Adrenal gland (tissue), 9 donors: ENCODE measurements at regions not wholly inside any gene's neighbourhood (a gene's known extent, or its start where the extent isn't known, plus 50 kb on each side); places are given as distances from the start of the nearest gene placed in this dataset.
A peak's percentile ranks its signal among the peaks of the same experiment; 100 is the strongest.

Experiments used
- DNase-seq, 7 donors: peaks; one replicate each; pipeline ENCODE4 v3.0.0-alpha.2; 2019 to 2020
- H3K27ac ChIP-seq, 5 donors: fragments of 200-600 bp; sonication (generic) in 4 of 5; 1 replicate in 3 of 5; 2 replicates in 2 of 5; pipeline versions ENCODE4 v1.5.1 to v1.8.0; 2016 to 2020; ENCODE audit warnings: mild to moderate bottlenecking in 1 of 5
- H3K27me3 ChIP-seq: fragments of 200-600 bp; 2 replicates; pipeline ENCODE4 v1.8.0; 2021
- H3K36me3 ChIP-seq, 2 donors: fragments of 200-600 bp; replicated peaks in 1 of 2; 1 replicate in 1 of 2; 2 replicates in 1 of 2; pipeline versions ENCODE4 v1.5.1 to v1.8.0; 2018 to 2022
- H3K4me1 ChIP-seq, 2 donors: fragments of 200-600 bp; replicated peaks in 1 of 2; 1 replicate in 1 of 2; 2 replicates in 1 of 2; pipeline versions ENCODE4 v1.5.1 to v1.8.0; 2018 to 2021
- H3K4me3 ChIP-seq, 4 donors: fragments of 200-600 bp; sonication (generic) in 3 of 4; one replicate each; pipeline ENCODE4 v1.5.1; 2016 to 2018
- H3K9me3 ChIP-seq, 3 donors: fragments of 200-600 bp; sonication (generic) in 1 of 3; replicated peaks in 1 of 3; 1 replicate in 2 of 3; 2 replicates in 1 of 3; pipeline versions ENCODE4 v1.5.1 to v1.8.0; 2016 to 2021
- CTCF ChIP-seq, 6 experiments: fragments of 450-650 bp in 4 of 6; fragments of 200-600 bp in 2 of 6; sonication (generic) in 1 of 6; IDR thresholded peaks; 1 replicate in 5 of 6; 2 replicates in 1 of 6; pipeline versions ENCODE4 v1.5.1 to v1.8.0; 2016 to 2021; ENCODE audit warnings: antibody characterized with exemption in 6 of 6, mild to moderate bottlenecking in 2 of 6, moderate library complexity in 1 of 6
- POLR2A ChIP-seq, 2 donors: fragments of 450-650 bp; IDR thresholded peaks; one replicate each; pipeline ENCODE4 v1.6.1; 2017; ENCODE audit warnings: antibody characterized with exemption in 2 of 2, mild to moderate bottlenecking in 2 of 2, moderate library complexity in 1 of 2
- WGBS, 4 donors: extraction: QIAGEN DNeasy Blood & Tissue Kit in 2 of 4; methylation state at CpG; one replicate each; pipeline versions ENCODE4 v1.1.5 to v1.1.7; 2013 to 2017; 5-methylcytosine and 5-hydroxymethylcytosine counted together
- intact Hi-C, 2 donors: fragments of 100-400 bp; cut with DNase I; formaldehyde crosslinking; loops; one replicate each; pipeline versions ENCODE4 v1.14.1 to v1.15.0; 2022 to 2023
- donor health status: healthy with polysubstance abuse.
- donor health status: Bipolar disorder and iron deficiency.
- donor health status: DM: yes; HTN: yes; CAD: no.
- donor health status: DM: no; HTN: no; CAD: no.
- donor health status: DM: no; HTN: no; CAD: no.

DNA sequence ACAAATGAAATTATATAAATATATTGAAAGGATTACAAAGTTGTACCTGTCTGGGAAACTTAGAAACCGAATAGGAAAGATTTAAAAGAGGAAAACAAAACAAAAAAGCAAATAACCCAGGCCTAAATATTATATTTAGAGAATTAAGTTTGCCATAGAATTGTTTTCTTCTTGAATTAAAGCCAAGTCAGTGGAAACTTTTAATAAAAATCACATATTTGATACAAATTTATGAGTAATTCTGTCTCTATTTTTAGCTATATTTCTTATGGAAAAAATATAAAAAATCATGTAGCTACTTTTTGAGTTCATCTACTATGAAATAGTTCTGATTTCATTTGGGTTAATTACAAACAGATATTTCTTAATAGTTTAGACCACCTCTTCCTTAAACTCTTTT is 470.2 kb upstream of the HSF2 start:
- 52 to 72% (median 61%) methylated on average over 1 of the region's 1 CpG for WGBS, 4 donors
- Histone ChIP-seq H3K27ac (no peak overlapping the region), H3K36me3 (no peaks in the 10 kb centered on the region), H3K4me1 (no peaks in the 10 kb centered on the region), H3K27me3 (no peaks in the 10 kb centered on the region), H3K9me3 (no peaks in the 10 kb centered on the region), H3K4me3 (no peak overlapping the region)
- intact Hi-C loops: no loop called here
- no peak for TF ChIP-seq CTCF (IDR thresholded peaks at IDR 0.05)
- TF ChIP-seq POLR2A (IDR thresholded peaks at IDR 0.05): no peak
- DNase-seq: no peak

DNA sequence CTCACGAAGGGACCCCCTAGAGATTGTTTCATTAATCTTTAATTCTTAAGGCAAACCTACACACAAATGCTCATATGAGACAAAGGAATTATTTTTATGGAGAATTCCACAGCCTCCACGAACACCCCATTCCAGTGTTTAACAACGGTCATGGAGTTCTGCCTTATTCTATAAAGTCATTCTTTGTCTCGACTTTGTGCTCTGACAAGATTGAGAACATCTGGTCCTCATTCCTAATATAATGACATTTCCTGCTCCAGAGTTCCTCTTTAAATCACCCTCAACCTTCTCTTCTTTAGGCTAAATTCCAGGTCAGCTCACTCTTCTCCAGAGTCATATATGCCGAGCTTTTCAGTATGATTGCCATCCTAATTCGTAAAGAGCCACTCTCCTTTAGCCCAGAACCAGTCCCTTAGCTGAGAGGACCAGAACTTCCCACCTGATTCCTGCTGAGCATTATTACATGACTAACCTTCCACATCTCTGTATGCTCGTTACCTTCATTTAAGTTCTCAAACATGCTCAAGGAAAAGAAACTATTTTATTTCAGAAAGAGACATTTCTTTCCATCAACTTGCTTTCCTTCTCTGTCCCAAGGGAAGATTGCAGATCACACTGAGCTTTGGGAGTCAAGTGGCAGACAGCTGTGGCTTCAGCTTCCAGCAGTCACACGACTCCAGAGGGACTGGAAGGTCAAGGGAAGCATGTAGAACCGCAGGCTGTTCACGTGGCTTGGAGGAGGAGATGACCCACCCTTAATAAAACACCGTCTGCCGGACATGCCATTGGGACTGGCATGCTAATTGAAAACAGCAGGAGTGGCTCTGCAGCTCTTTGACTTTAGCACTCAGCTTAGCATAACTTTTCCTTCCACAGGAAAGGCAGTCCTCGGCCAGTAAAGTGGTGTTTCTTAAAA is 467.1 kb upstream of the HSF2 start:
- H3K27me3 ChIP-seq: no peaks in the 10 kb centered on the region
- no peaks in the 10 kb centered on the region for H3K4me1 ChIP-seq
- intact Hi-C loops: no loop called here
- H3K9me3 ChIP-seq: no peaks in the 10 kb centered on the region
- no peak overlapping the region for H3K4me3 ChIP-seq
- DNase-seq: peak; percentile 23 to 74 (median 49)
- 42 to 49% (median 44%) methylated on average over 13 of the region's 13 CpGs for WGBS, 4 donors
- no peak for TF ChIP-seq CTCF (IDR thresholded peaks at IDR 0.05)
- H3K36me3 ChIP-seq: no peaks in the 10 kb centered on the region
- no peak overlapping the region for H3K27ac ChIP-seq

- Histone ChIP-seq H3K9me3 (no peaks in the 10 kb centered on the region), H3K36me3 (no peaks in the 10 kb centered on the region), H3K4me3 (no peak overlapping the region), H3K4me1 (no peaks in the 10 kb centered on the region), H3K27me3 (no peaks in the 10 kb centered on the region), H3K27ac (no peak overlapping the region)
- TF ChIP-seq POLR2A (IDR thresholded peaks at IDR 0.05): no peak
- TF ChIP-seq CTCF (IDR thresholded peaks at IDR 0.05): no peak
- intact Hi-C loops: no loop called here
- no peak for DNase-seq
- WGBS, 4 donors: 79 to 88% (median 83%) methylated on average over 2 of the region's 2 CpGs
These were observed 465.0 kb upstream of the HSF2 start for GRCh38 chr6:121934451-121934850.

GRCh38 chr6:121940728-121941127 is 458.7 kb upstream of the HSF2 start:
- no peak overlapping the region for H3K27ac ChIP-seq
- H3K4me1 ChIP-seq: no peaks in the 10 kb centered on the region
- TF ChIP-seq POLR2A (IDR thresholded peaks at IDR 0.05) (no peak), CTCF (IDR thresholded peaks at IDR 0.05) (no peak)
- H3K36me3 ChIP-seq: no peaks in the 10 kb centered on the region
- H3K4me3 ChIP-seq: no peak overlapping the region
- no peak for DNase-seq
- 78 to 84% (median 80%) methylated on average over 2 of the region's 2 CpGs for WGBS, 4 donors
- peaks cover 0 to 8% (median 0%) of the 10 kb centered on the region in 3 donors for H3K9me3 ChIP-seq
- H3K27me3 ChIP-seq: no peaks in the 10 kb centered on the region
- intact Hi-C loops: no loop called here
